Osteoblast (primary cell): ENCODE measurements at regions not wholly inside any gene's neighbourhood (a gene's known extent, or its start where the extent isn't known, plus 50 kb on each side); places are given as distances from the start of the nearest gene placed in this dataset.
A peak's percentile ranks its signal among the peaks of the same experiment; 100 is the strongest.

ENCODE experiments used
- DNase-seq: peaks from one replicate; pipeline ENCODE4 v3.0.0; 2011; ENCODE audit warnings: low spot score, mixed read lengths; ENCODE audit not compliant: insufficient read length; ENCODE audit errors: missing footprints
- H2AFZ ChIP-seq: 2 replicates; pipeline ENCODE4 v1.6.0; 2011; ENCODE audit warnings: mild to moderate bottlenecking, low read length
- H3K27ac ChIP-seq: 2 replicates; pipeline ENCODE4 v1.5.1; 2011; ENCODE audit warnings: mild to moderate bottlenecking, low read depth, low read length, moderate library complexity
- H3K27me3 ChIP-seq: 2 replicates; pipeline ENCODE4 v1.6.0; 2012; ENCODE audit warnings: mild to moderate bottlenecking, control low read depth, inconsistent platforms, low read length, moderate library complexity; ENCODE audit not compliant: insufficient read depth
- H3K36me3 ChIP-seq: 2 replicates; pipeline ENCODE4 v1.5.1; 2011; ENCODE audit warnings: mild to moderate bottlenecking, low read length, control low read depth, moderate library complexity; ENCODE audit not compliant: insufficient read depth
- H3K4me1 ChIP-seq: 2 replicates; pipeline ENCODE4 v1.5.1; 2011; ENCODE audit warnings: mild to moderate bottlenecking, low read length, control low read depth, moderate library complexity; ENCODE audit not compliant: insufficient read depth
- H3K4me2 ChIP-seq: 2 replicates; pipeline ENCODE4 v1.6.0; 2011; ENCODE audit warnings: mild to moderate bottlenecking, low read length; ENCODE audit not compliant: insufficient read depth
- H3K4me3 ChIP-seq: fragments of 200-600 bp; sonication (generic); 3 replicates; pipeline ENCODE4 v1.5.1; 2012; ENCODE audit warnings: mild to moderate bottlenecking, low read length, inconsistent platforms; ENCODE audit not compliant: insufficient read depth
- H3K79me2 ChIP-seq: 2 replicates; pipeline ENCODE4 v1.6.0; 2012; ENCODE audit warnings: mild to moderate bottlenecking, low read length, control low read depth, inconsistent platforms; ENCODE audit not compliant: insufficient read depth
- H3K9me3 ChIP-seq: 2 replicates; pipeline ENCODE4 v1.5.1; 2011; ENCODE audit warnings: low read depth, low read length, control low read depth
- H4K20me1 ChIP-seq: 2 replicates; pipeline ENCODE4 v1.6.0; 2012; ENCODE audit warnings: mild to moderate bottlenecking, low read length, control low read depth; ENCODE audit not compliant: insufficient read depth
- TF ChIP-seq, protein P1 (sequence below): IDR thresholded peaks from 2 replicates; pipeline ENCODE4 v1.5.1; 2011; ENCODE audit warnings: mild to moderate bottlenecking, low read depth, low read length, moderate library complexity; ENCODE audit errors: extremely low read depth

DNA sequence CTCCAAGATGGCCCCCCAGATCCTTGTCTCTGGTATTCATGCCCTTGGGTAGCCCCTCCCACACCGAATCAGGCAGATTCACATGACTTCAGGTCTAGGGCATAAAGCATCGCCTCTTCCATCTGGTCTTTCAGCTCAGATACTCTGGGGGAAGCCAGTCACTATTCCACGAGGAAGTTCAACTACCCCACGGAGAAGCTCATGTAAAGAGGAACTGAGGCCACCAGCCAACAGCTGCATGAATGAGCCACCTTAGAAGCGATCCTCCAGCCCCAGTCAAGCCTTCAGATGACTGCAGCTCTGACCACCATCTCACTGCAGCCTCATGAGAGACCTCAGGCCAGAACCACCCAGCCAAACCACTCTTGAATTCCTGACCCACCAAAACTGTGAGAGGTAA lies 54.1 kb downstream of the SOCS3 start:
- Histone ChIP-seq H3K4me1 (peaks cover 10% of the 10 kb centered on the region), H2AFZ (no peak overlapping the region), H3K9me3 (no peaks in the 10 kb centered on the region), H3K36me3 (no peaks in the 10 kb centered on the region), H4K20me1 (no peaks in the 10 kb centered on the region), H3K79me2 (no peaks in the 10 kb centered on the region), H3K27ac (no peak overlapping the region), H3K4me2 (no peak overlapping the region), H3K4me3 (no peak overlapping the region), H3K27me3 (no peaks in the 10 kb centered on the region)
- TF ChIP-seq, protein P1, sequence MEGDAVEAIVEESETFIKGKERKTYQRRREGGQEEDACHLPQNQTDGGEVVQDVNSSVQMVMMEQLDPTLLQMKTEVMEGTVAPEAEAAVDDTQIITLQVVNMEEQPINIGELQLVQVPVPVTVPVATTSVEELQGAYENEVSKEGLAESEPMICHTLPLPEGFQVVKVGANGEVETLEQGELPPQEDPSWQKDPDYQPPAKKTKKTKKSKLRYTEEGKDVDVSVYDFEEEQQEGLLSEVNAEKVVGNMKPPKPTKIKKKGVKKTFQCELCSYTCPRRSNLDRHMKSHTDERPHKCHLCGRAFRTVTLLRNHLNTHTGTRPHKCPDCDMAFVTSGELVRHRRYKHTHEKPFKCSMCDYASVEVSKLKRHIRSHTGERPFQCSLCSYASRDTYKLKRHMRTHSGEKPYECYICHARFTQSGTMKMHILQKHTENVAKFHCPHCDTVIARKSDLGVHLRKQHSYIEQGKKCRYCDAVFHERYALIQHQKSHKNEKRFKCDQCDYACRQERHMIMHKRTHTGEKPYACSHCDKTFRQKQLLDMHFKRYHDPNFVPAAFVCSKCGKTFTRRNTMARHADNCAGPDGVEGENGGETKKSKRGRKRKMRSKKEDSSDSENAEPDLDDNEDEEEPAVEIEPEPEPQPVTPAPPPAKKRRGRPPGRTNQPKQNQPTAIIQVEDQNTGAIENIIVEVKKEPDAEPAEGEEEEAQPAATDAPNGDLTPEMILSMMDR, result no peak
- peak; percentile 3 for DNase-seq

DNA sequence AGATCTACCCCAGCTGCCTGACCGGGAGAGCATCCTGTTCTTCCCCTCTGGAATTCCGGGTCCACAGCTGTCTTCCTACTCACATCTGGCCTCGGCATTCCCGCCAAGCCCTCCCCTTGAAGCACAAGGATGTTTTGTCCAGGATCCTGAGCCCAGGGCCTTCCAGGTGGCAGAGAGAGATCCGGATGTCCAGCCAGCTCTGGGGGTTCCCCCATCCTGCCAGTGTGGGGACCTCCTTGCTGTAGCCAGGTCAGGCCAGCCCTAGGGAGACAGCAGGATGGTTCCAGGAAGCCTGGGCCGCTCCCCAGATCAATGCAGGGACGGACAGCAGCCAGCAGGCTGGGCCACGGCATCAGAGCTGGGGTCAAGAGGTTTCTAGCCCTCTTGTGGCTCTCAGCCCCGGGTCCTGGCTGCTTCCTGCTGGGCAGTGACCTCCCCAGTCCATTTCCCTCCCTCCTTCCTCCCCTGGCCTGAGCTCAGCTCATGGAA lies 55.3 kb downstream of the SOCS3 start:
- no peak overlapping the region for H3K4me2 ChIP-seq
- H3K9me3 ChIP-seq, result no peaks in the 10 kb centered on the region
- no peak overlapping the region for H2AFZ ChIP-seq
- H3K27ac ChIP-seq, result no peak overlapping the region
- TF ChIP-seq, protein P1, result no peak
- H3K4me3 ChIP-seq, result no peak overlapping the region
- H3K79me2 ChIP-seq, result no peaks in the 10 kb centered on the region
- H4K20me1 ChIP-seq, result no peaks in the 10 kb centered on the region
- no peaks in the 10 kb centered on the region for H3K27me3 ChIP-seq
- peak; percentile 42 for DNase-seq
- H3K4me1 ChIP-seq, result peaks cover 14% of the 10 kb centered on the region
- no peaks in the 10 kb centered on the region for H3K36me3 ChIP-seq

DNA sequence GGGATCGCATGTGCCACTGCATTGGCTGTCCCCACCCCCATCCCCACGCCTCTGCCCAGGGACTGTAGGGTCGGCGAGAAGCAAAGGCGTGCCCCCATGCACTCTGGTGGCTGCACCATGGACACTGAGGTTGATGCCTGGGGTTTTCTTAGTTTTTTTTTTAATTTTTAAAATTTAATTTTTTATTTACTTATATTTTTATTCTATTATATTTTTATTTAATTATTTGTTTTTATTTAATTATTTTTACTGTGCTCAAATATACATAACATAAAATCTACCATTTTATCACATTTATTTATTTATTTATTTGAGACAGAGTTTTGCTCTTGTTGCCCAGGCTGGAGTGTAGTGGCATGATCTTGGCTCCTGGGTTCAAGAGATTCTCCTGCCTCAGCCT lies 57.4 kb downstream of the SOCS3 start:
- TF ChIP-seq, protein P1, result no peak
- DNase-seq, result no peak
- Histone ChIP-seq H3K27ac (no peak overlapping the region), H3K9me3 (no peaks in the 10 kb centered on the region), H3K4me3 (no peak overlapping the region), H3K27me3 (no peaks in the 10 kb centered on the region), H4K20me1 (no peaks in the 10 kb centered on the region), H3K79me2 (no peaks in the 10 kb centered on the region), H3K4me2 (no peak overlapping the region), H3K4me1 (peaks cover 14% of the 10 kb centered on the region), H2AFZ (no peak overlapping the region), H3K36me3 (no peaks in the 10 kb centered on the region)

DNA sequence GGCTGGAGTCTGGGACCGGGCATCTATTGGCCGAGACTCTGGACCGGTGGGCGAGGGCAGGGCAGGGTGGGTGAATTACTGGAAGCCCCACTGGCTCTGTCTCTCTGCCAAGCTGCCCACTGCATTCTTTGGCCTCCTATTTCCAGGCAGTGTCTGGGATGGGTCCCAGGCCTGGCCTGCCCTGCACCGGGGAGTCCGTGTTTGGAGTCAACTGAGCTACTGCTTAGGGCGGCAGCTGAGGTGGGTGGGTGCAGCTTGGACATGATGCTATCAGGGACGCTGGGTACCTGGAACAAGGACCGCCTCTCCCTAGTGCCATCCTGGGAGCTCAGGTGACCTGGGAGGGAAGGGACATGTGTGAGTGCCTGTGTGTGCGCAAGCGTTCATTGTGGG lies 58.1 kb downstream of the SOCS3 start:
- H3K4me2 ChIP-seq, result no peak overlapping the region
- H3K27ac ChIP-seq, result no peak overlapping the region
- H3K27me3 ChIP-seq, result no peaks in the 10 kb centered on the region
- no peak overlapping the region for H2AFZ ChIP-seq
- H4K20me1 ChIP-seq, result no peaks in the 10 kb centered on the region
- no peaks in the 10 kb centered on the region for H3K36me3 ChIP-seq
- H3K4me3 ChIP-seq, result no peak overlapping the region
- TF ChIP-seq, protein P1, result no peak
- peaks cover 14% of the 10 kb centered on the region for H3K4me1 ChIP-seq
- no peaks in the 10 kb centered on the region for H3K9me3 ChIP-seq
- peak; percentile 31 for DNase-seq
- H3K79me2 ChIP-seq, result no peaks in the 10 kb centered on the region
